Heart left ventricle (tissue), 16 donors: ENCODE measurements at regions not wholly inside any gene's neighbourhood (a gene's known extent, or its start where the extent isn't known, plus 50 kb on each side); places are given as distances from the start of the nearest gene placed in this dataset.
"Not testable (repeated sequence)": the region's sequence is repeated elsewhere in the genome, so short reads cannot be mapped to it uniquely, and the experiment has no call there.

Source experiments
- ATAC-seq, 4 donors: fragments of 200-7000 bp; cut with Tn5 transposase; one replicate each; pipeline ENCODE4 v1.9.1; 2020 to 2022; ENCODE audit warnings: moderate library complexity in 4 of 4, mild to moderate bottlenecking in 3 of 4, moderate number of reproducible peaks in 1 of 4
- DNase-seq, 5 donors: peaks; one replicate each; pipeline ENCODE4 v3.0.0-alpha.2; 2020
- H3K27ac ChIP-seq, 12 donors: fragments of 200-600 bp; sonication (generic) in 4 of 12; one replicate each; pipeline versions ENCODE4 v1.5.0 to v1.8.0; 2016 to 2022; ENCODE audit warnings: mild to moderate bottlenecking in 2 of 12
- H3K27me3 ChIP-seq, 9 donors: fragments of 200-600 bp; sonication (generic) in 2 of 9; one replicate each; pipeline versions ENCODE4 v1.5.1 to v1.8.0; 2016 to 2022; ENCODE audit warnings: mild to moderate bottlenecking in 3 of 9
- H3K36me3 ChIP-seq, 9 donors: fragments of 200-600 bp; sonication (generic) in 2 of 9; one replicate each; pipeline versions ENCODE4 v1.5.0 to v1.8.0; 2018 to 2022; ENCODE audit warnings: mild to moderate bottlenecking in 2 of 9
- H3K4me1 ChIP-seq, 12 donors: fragments of 200-600 bp; sonication (generic) in 4 of 12; one replicate each; pipeline versions ENCODE4 v1.5.0 to v1.8.0; 2016 to 2022; ENCODE audit warnings: mild to moderate bottlenecking in 3 of 12
- H3K4me3 ChIP-seq, 12 donors: fragments of 200-600 bp; sonication (generic) in 4 of 12; one replicate each; pipeline versions ENCODE4 v1.5.0 to v1.8.0; 2017 to 2022; ENCODE audit warnings: mild to moderate bottlenecking in 9 of 12, moderate library complexity in 4 of 12
- H3K9me3 ChIP-seq, 12 donors: fragments of 200-600 bp; sonication (generic) in 4 of 12; one replicate each; pipeline versions ENCODE4 v1.5.0 to v1.8.0; 2016 to 2022; ENCODE audit warnings: mild to moderate bottlenecking in 1 of 12
- POLR2A ChIP-seq, 2 donors: fragments of 450-650 bp; IDR thresholded peaks; one replicate each; pipeline ENCODE4 v1.6.1; 2017; ENCODE audit warnings: antibody characterized with exemption in 2 of 2, mild to moderate bottlenecking in 2 of 2, moderate library complexity in 2 of 2
- WGBS, 4 donors: extraction: QIAGEN DNeasy Blood & Tissue Kit in 2 of 4; methylation state at CpG; one replicate each; pipeline versions ENCODE4 v1.1.5 to v1.1.7; 2013 to 2018; 5-methylcytosine and 5-hydroxymethylcytosine counted together
- intact Hi-C, 10 donors: fragments of 100-400 bp; cut with DNase I; formaldehyde crosslinking; loops; one replicate each; pipeline versions ENCODE4 v1.11.1 to v1.14.2; 2022
- TF ChIP-seq, protein P1 (sequence below), 12 donors: fragments of 200-600 bp; sonication (generic) in 4 of 12; IDR thresholded peaks; one replicate each; pipeline versions ENCODE4 v1.5.0 to v1.8.0; 2018 to 2022; ENCODE audit warnings: antibody characterized with exemption in 12 of 12, mild to moderate bottlenecking in 5 of 12
- donor health status: ischemic (EF 13 %, LVEDD 7.1; RV severe dilation, severe dysfunction).
- donor health status: healthy with polysubstance abuse.
- donor health status: DM: no; HTN: yes; CAD: no.
- donor health status: DM: no; HTN: no; CAD: no.
- donor health status: ischemic (EF 25% LVEDD 6.9; RV normal size, moderate dysfunction).
- donor health status: ischemic (EF 25% LVEDD 5.7; RV mildly dilated, moderate dysfunction).
- donor health status: healthy.
- donor health status: DM: yes; HTN: yes; CAD: no.
- donor health status: ischemic (EF 35%, LVEDD 5.7; RV mildly dilated, moderate dysfunction).
- donor health status: nonischemic (EF 11% LVEDD 7.7; RV severe dilation, severe dysfunction).
- donor health status: DM: yes; HTN: yes; CAD: no.
- donor health status: PGD.
- donor health status: ischemic (EF 29% LVEDD 5.4; RV normal size, mild dysfunction).
- donor health status: nonischemic (EF 23%, LVEDD 6.1; RV moderate dilation, normal function).

DNA sequence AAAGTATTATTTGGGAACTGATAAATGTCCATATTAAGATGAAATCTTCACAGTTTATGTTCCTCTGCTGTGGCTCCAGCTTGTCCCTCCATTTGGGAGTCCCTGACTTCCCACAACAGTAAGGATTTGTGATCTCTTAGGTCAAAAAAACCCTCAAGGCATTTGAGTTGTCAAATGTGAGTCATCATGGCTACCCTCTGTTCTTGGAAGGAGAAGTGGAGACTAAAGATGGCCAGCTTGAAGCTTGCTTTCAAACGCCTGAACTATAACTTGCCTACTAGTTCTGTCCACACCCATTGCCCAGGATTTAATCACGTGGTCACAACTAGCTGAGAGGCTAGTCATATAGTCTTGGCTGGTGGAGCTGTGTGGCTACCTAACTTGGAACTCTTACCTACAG, 107.8 kb downstream of the CCNG2 start:
- Histone ChIP-seq H3K4me1 (no peaks in the 10 kb centered on the region), H3K36me3 (no peaks in the 10 kb centered on the region), H3K27ac (no peak overlapping the region), H3K27me3 (no peaks in the 10 kb centered on the region), H3K4me3 (no peak overlapping the region), H3K9me3 (peaks cover 0 to 26% (median 0%) of the 10 kb centered on the region in 12 donors)
- ATAC-seq (no peak), DNase-seq (no peak)
- TF ChIP-seq, protein P1, sequence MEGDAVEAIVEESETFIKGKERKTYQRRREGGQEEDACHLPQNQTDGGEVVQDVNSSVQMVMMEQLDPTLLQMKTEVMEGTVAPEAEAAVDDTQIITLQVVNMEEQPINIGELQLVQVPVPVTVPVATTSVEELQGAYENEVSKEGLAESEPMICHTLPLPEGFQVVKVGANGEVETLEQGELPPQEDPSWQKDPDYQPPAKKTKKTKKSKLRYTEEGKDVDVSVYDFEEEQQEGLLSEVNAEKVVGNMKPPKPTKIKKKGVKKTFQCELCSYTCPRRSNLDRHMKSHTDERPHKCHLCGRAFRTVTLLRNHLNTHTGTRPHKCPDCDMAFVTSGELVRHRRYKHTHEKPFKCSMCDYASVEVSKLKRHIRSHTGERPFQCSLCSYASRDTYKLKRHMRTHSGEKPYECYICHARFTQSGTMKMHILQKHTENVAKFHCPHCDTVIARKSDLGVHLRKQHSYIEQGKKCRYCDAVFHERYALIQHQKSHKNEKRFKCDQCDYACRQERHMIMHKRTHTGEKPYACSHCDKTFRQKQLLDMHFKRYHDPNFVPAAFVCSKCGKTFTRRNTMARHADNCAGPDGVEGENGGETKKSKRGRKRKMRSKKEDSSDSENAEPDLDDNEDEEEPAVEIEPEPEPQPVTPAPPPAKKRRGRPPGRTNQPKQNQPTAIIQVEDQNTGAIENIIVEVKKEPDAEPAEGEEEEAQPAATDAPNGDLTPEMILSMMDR (IDR thresholded peaks at IDR 0.05): no peak
- no peak for TF ChIP-seq POLR2A (IDR thresholded peaks at IDR 0.05)
- intact Hi-C loops: no loop called here
- 47 to 66% (median 52%) methylated on average over 2 of the region's 2 CpGs for WGBS, 4 donors

- no peak for ATAC-seq
These were observed 111.1 kb downstream of the CCNG2 start for GRCh38 chr4:77268108-77268507.

GRCh38 chr4:77269505-77269904, 112.5 kb downstream of the CCNG2 start:
- 80 to 92% (median 84%) methylated on average over 1 of the region's 1 CpG for WGBS, 4 donors
- no peaks in the 10 kb centered on the region for H3K36me3 ChIP-seq
- H3K4me3 ChIP-seq: no peak overlapping the region
- intact Hi-C loops: no loop called here
- H3K9me3 ChIP-seq: peaks cover 0 to 10% (median 0%) of the 10 kb centered on the region in 12 donors
- DNase-seq: no peak
- no peaks in the 10 kb centered on the region for H3K4me1 ChIP-seq
- TF ChIP-seq POLR2A (IDR thresholded peaks at IDR 0.05): no peak
- TF ChIP-seq, protein P1 (IDR thresholded peaks at IDR 0.05): no peak
- no peak for ATAC-seq
- H3K27ac ChIP-seq: no peak overlapping the region
- no peaks in the 10 kb centered on the region for H3K27me3 ChIP-seq

More at GRCh38 chr4:77268108-77268507, 111.1 kb downstream of the CCNG2 start:
- H3K4me3 ChIP-seq: no peak overlapping the region
- no peak overlapping the region for H3K27ac ChIP-seq
- TF ChIP-seq POLR2A (IDR thresholded peaks at IDR 0.05): no peak
- TF ChIP-seq, protein P1 (IDR thresholded peaks at IDR 0.05): no peak
- H3K4me1 ChIP-seq: no peaks in the 10 kb centered on the region
- intact Hi-C loops: no loop called here
- H3K36me3 ChIP-seq: no peaks in the 10 kb centered on the region
- no peak for DNase-seq
- 50 to 93% (median 76%) methylated on average over 2 of the region's 2 CpGs for WGBS, 4 donors
- peaks cover 0 to 24% (median 0%) of the 10 kb centered on the region in 12 donors for H3K9me3 ChIP-seq
- no peaks in the 10 kb centered on the region for H3K27me3 ChIP-seq

GRCh38 chr4:77273412-77273811, 116.4 kb downstream of the CCNG2 start:
- DNase-seq (no peak), ATAC-seq (no peak)
- H3K4me1 ChIP-seq: no peaks in the 10 kb centered on the region
- no peaks in the 10 kb centered on the region for H3K9me3 ChIP-seq
- H3K27me3 ChIP-seq: no peaks in the 10 kb centered on the region
- H3K36me3 ChIP-seq: no peaks in the 10 kb centered on the region
- 49 to 67% (median 56%) methylated on average over 2 of the region's 2 CpGs for WGBS, 4 donors
- intact Hi-C loops: no loop called here
- H3K4me3 ChIP-seq: no peak overlapping the region
- TF ChIP-seq, protein P1 (IDR thresholded peaks at IDR 0.05): no peak
- no peak for TF ChIP-seq POLR2A (IDR thresholded peaks at IDR 0.05)
- H3K27ac ChIP-seq: no peak overlapping the region

DNA sequence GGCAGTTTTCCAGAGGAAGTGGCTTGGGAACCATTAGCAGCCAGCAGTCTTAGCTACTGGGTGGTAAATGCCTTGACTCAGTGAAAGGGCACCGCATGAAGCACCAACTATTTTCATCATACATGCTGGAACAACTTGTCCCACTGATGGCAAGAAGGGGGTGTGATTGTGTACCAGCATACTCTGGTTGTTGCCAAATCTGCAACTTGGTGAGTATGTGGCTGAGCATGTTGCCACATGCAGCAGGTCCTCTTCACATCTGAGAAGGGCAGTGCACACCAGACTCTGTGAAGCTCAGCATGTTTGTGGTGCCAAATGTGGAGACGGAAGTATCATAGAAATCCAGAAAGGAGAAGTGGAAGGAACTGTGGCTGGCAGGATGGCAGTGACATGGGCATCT, 122.1 kb downstream of the CCNG2 start:
- 43 to 93% (median 76%) methylated on average over 2 of the region's 2 CpGs for WGBS, 4 donors
- intact Hi-C loops, DNase-seq, H3K4me3 ChIP-seq, H3K36me3 ChIP-seq, ATAC-seq, H3K4me1 ChIP-seq, H3K27me3 ChIP-seq, H3K9me3 ChIP-seq, H3K27ac ChIP-seq: not testable (repeated sequence)
